ENCODE measurements at regions not wholly inside any gene's neighbourhood (a gene's known extent, or its start where the extent isn't known, plus 50 kb on each side); places are given as distances from the start of the nearest gene placed in this dataset.

DNA sequence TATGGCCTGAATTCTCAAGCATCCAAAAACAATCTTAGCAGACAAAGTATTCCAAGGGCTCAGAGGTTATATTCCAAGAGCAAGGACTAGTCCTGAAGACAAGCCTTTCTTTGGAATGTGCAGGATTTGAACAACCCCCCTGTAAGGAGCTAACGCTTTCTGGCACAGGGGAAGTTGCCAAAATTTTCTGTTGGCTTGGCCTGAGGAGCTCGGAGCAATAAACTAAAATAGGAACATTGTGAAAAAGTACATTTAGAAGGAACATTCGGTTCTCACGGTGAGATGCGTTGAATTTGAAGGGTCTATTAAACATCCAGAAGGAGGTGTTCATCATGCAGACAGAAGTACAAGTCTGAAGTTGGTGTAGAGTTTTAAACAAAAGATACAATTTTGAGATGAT, 1030.5 kb upstream of the CELF2 start:
- Mint-ChIP-seq H3K27me3 (no peaks in the 10 kb centered on the region), H3K4me1 (no peaks in the 10 kb centered on the region), H3K9me3 (peaks cover 2% of the 10 kb centered on the region), H3K36me3 (no peaks in the 10 kb centered on the region), H3K27ac (no peak overlapping the region), H3K4me3 (no peak overlapping the region)
- POLR2A ChIA-PET: no interaction called here
- no peak for DNase-seq
- ATAC-seq (ENCODE audit: low read depth): no peak

DNA sequence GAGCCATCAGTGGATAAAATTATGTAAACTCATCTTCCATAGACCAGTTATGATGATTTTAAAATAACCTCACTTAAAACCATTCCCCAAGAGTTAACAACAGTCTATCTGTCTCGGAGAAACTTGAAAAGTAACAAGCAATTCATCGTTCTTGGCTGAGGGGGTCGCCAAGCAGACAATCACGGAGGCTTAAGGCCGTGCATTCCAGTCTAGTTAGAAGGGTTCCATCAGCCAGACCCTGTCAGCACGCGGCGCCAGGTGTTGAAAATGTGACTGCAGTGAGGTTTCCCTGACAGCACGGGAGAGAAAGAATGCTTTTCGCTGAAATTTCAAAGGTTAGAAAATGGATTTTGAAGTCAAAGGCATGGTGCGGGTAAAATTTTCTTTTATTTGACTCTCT, 1025.0 kb upstream of the CELF2 start:
- POLR2A ChIA-PET: no interaction called here
- ATAC-seq (ENCODE audit: low read depth) (no peak), DNase-seq (no peak)
- no peak overlapping the region for H3K4me3 Mint-ChIP-seq
- no peaks in the 10 kb centered on the region for H3K36me3 Mint-ChIP-seq
- no peaks in the 10 kb centered on the region for H3K27me3 Mint-ChIP-seq
- H3K9me3 Mint-ChIP-seq: no peaks in the 10 kb centered on the region
- H3K4me1 Mint-ChIP-seq: no peaks in the 10 kb centered on the region
- no peak overlapping the region for H3K27ac Mint-ChIP-seq

DNA sequence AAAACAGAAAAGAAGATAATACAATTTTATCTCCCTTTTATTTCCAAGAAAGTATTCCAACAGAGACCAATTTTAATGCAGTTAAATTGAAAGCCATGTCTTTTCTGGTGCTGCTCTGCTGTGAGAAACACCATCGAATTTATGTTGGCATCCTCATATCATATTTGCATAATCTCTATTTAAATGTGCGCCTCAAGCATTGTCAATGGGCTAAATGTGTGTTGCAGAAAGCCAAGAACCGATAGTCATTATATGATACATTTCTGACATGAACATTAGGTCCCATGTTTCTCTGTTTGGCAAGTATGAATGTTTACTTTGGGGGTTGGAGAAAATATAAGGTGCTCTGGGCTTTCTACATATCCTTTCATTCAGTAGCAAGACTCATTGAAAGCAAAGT, 1023.5 kb upstream of the CELF2 start:
- H3K36me3 Mint-ChIP-seq: no peaks in the 10 kb centered on the region
- ATAC-seq (ENCODE audit: low read depth) (no peak), DNase-seq (no peak)
- no peak overlapping the region for H3K27ac Mint-ChIP-seq
- POLR2A ChIA-PET: no interaction called here
- no peak overlapping the region for H3K4me3 Mint-ChIP-seq
- no peaks in the 10 kb centered on the region for H3K4me1 Mint-ChIP-seq
- H3K9me3 Mint-ChIP-seq: peaks cover 1% of the 10 kb centered on the region
- no peaks in the 10 kb centered on the region for H3K27me3 Mint-ChIP-seq

DNA sequence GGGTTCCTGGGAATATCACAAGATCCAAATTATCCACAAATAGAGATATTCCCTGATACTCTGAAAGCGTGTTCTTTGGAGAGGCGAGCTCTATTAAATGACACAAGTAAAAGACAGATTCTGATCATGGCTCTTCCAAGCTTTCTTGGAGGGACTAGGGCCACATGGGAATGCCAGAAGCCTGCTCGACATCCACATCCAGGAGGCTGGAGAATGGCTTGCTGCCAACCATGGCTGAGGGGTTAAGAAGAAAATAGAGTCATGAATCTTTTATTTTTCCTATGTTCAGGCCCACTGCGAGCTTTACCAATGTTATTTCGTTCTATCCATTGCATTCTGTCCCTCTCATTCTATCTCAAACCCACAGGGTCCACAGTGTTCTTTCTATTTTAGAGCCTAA, 1018.0 kb upstream of the CELF2 start:
- Mint-ChIP-seq H3K4me3 (no peak overlapping the region), H3K4me1 (no peaks in the 10 kb centered on the region), H3K27me3 (no peaks in the 10 kb centered on the region), H3K36me3 (no peaks in the 10 kb centered on the region), H3K27ac (no peak overlapping the region), H3K9me3 (peaks cover 1% of the 10 kb centered on the region)
- POLR2A ChIA-PET: no interaction called here
- DNase-seq (no peak), ATAC-seq (ENCODE audit: low read depth) (no peak)

DNA sequence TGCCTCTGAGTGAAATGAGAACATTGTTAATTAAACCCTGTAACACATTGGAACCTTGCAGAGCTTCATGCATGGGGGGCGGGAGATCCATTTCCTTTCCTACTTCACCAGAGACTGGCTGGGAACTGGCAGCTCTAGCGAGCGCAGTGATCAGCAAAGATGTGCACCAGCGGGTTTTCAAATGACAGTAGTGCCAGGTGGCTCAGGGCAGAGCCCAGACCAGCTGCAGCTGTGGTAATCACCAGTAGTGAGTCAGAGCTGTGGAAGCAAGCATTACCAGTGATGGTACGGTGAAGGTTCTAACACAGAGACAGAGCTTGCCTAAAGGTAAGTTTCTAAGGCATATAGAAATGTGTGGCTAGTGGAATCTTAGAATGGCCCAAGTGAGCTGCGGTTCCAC, 1009.7 kb upstream of the CELF2 start:
- no peak for DNase-seq
- ATAC-seq (ENCODE audit: low read depth): no peak
- no peak overlapping the region for H3K27ac Mint-ChIP-seq
- POLR2A ChIA-PET: no interaction called here
- no peaks in the 10 kb centered on the region for H3K27me3 Mint-ChIP-seq
- H3K4me1 Mint-ChIP-seq: no peaks in the 10 kb centered on the region
- no peaks in the 10 kb centered on the region for H3K9me3 Mint-ChIP-seq
- no peaks in the 10 kb centered on the region for H3K36me3 Mint-ChIP-seq
- no peak overlapping the region for H3K4me3 Mint-ChIP-seq

DNA sequence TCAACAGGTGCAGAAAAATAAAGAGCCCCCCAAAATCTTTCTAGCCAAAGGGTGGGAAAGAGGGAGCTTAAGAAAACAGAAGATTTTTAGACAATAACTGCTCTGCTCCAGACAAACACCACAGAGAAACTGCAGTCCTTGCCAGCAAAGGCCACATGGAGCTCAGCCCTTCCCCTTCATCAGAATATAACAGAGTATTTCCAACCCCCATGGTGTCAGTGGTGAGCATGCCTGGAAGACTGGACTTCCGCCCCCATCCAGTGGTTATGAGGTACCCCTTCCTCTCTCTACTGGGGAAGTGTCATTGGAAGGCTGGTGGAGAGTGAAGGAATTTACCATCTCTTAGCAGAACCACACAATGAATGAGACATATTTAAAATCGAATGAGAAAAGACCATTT, 1007.3 kb upstream of the CELF2 start:
- H3K27ac Mint-ChIP-seq: no peak overlapping the region
- H3K9me3 Mint-ChIP-seq: no peaks in the 10 kb centered on the region
- no peaks in the 10 kb centered on the region for H3K36me3 Mint-ChIP-seq
- H3K27me3 Mint-ChIP-seq: no peaks in the 10 kb centered on the region
- DNase-seq (no peak), ATAC-seq (ENCODE audit: low read depth) (no peak)
- H3K4me3 Mint-ChIP-seq: no peak overlapping the region
- POLR2A ChIA-PET: no interaction called here
- no peaks in the 10 kb centered on the region for H3K4me1 Mint-ChIP-seq

DNA sequence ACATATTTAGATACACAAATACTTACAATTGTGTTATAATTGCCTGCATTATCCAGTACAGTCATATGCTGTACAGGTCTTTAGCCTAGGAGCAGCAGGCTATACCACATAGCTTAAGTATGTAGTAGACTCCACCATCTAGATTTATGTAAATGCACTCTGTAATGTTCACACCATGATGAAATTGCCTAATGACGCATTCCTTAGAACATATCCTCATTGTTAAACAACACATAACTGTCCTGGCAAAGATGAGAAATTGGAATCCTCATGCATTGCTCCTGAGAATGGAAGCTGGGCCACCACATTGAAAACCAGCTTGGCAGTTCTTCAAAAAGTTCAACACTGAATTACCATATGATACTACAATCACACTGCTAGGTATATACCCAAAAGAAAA, 1002.8 kb upstream of the CELF2 start:
- no peaks in the 10 kb centered on the region for H3K4me1 Mint-ChIP-seq
- no peak overlapping the region for H3K27ac Mint-ChIP-seq
- POLR2A ChIA-PET: no interaction called here
- ATAC-seq (ENCODE audit: low read depth): no peak
- H3K4me3 Mint-ChIP-seq: no peak overlapping the region
- H3K36me3 Mint-ChIP-seq: no peaks in the 10 kb centered on the region
- H3K9me3 Mint-ChIP-seq: no peaks in the 10 kb centered on the region
- no peak for DNase-seq
- peaks cover 3% of the 10 kb centered on the region for H3K27me3 Mint-ChIP-seq

DNA sequence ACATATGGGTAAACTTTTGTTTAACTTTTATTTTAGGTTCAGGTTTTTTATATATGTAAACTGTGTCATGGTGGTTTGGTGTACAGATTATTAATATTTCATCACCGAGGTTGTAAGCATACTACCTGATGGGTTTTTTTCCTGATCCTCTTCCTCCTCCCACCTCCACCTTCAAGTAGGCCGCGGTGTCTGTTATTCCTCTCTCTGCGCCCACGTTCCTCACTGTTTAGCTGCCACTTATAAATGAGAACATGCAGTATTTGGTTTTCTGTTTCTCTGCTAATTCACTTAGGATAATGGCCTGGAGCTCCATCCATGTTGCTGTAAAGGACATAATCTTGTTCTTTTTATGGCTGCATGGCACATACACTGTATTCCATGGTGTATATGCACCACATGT, 1000.0 kb upstream of the CELF2 start:
- H3K27me3 Mint-ChIP-seq: peaks cover 3% of the 10 kb centered on the region
- POLR2A ChIA-PET: no interaction called here
- no peak overlapping the region for H3K4me3 Mint-ChIP-seq
- no peak for DNase-seq
- no peak overlapping the region for H3K27ac Mint-ChIP-seq
- ATAC-seq (ENCODE audit: low read depth): no peak
- no peaks in the 10 kb centered on the region for H3K36me3 Mint-ChIP-seq
- H3K9me3 Mint-ChIP-seq: peaks cover 3% of the 10 kb centered on the region
- no peaks in the 10 kb centered on the region for H3K4me1 Mint-ChIP-seq

DNA sequence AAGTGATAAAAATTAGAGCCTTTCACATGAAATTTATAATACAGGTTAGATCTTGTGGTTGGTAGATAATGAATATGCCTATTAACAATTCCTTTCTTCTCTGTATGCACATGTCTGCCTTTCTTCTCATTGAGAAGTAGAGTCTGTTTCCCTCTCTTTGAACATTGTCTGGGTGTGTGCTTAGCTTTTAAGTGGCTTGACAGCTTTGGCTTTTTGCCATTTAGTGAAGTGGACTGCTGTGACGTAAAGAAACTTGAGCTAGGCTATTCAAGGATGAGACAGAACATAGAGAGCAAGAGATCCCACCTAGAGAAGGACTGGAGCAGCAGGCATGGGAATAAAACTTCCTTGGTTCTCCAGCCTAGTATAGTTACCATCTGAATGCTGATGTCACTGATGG, 996.7 kb upstream of the CELF2 start:
- DNase-seq: no peak
- Mint-ChIP-seq H3K27me3 (peaks cover 3% of the 10 kb centered on the region), H3K4me1 (no peaks in the 10 kb centered on the region), H3K36me3 (no peaks in the 10 kb centered on the region), H3K9me3 (peaks cover 4% of the 10 kb centered on the region), H3K27ac (no peak overlapping the region), H3K4me3 (no peak overlapping the region)
- POLR2A ChIA-PET: no interaction called here
- no peak for ATAC-seq (ENCODE audit: low read depth)

DNA sequence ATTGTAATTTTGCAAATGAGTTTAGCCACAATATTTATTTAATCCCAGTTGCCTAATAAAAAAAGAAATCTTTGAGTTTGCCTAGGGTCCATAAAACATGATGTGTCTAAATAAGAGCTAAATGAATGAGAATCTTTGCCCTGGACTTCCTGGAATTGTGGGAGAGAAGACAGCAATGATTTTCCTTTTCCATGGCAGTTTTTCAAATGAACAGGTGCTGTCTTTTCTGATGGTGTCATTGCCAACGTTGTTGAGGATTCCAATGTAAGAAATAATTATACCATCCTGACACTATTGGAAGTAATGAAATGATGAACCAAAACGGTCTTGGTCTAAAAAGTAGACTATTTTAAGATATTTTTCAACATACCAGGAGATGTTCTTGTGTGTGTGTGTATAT, 984.7 kb upstream of the CELF2 start:
- Mint-ChIP-seq H3K36me3 (no peaks in the 10 kb centered on the region), H3K27ac (no peak overlapping the region), H3K4me1 (no peaks in the 10 kb centered on the region), H3K4me3 (no peak overlapping the region), H3K9me3 (no peaks in the 10 kb centered on the region), H3K27me3 (no peaks in the 10 kb centered on the region)
- ATAC-seq (ENCODE audit: low read depth) (no peak), DNase-seq (no peak)
- POLR2A ChIA-PET: no interaction called here

DNA sequence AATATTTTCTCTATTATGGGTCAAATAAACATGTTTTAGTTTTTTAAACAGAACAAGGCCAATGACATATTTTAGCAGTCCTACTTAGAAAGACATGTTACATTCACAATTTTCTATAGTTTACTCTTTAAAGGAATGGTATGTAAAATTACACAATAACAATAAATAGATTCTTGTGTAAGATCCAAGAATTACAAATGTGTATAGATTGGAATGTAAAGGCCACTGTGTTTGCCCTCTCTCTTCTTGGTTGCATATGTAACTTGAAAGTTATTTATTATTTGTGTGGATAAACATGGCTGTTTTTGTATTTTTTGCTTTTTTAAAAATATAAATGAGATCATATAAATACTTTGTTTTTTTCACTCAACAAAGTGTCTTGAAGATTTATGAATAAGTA, 979.3 kb upstream of the CELF2 start:
- Mint-ChIP-seq H3K4me3 (no peak overlapping the region), H3K27me3 (no peaks in the 10 kb centered on the region), H3K27ac (no peak overlapping the region), H3K36me3 (no peaks in the 10 kb centered on the region), H3K4me1 (no peaks in the 10 kb centered on the region), H3K9me3 (no peaks in the 10 kb centered on the region)
- DNase-seq (no peak), ATAC-seq (ENCODE audit: low read depth) (no peak)
- POLR2A ChIA-PET: no interaction called here

DNA sequence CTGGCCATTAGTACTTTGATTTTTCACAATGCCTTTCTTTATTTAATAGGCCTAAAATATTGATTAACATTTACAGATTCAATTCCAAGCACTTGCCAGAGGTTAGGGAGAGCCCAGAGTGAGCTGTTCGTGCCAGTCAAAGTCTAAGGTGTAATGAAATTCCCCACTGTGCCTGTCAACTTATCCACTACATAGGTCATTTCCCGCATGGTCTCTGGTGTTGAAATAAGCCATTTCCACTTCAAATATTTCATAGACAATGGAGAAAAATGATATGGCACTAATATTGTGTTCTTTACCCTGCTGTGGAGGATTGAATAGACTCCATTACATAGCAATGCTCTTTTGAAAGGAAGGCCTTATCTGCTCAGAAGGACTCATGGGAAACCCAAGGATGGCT, 978.1 kb upstream of the CELF2 start:
- H3K36me3 Mint-ChIP-seq: no peaks in the 10 kb centered on the region
- no peak overlapping the region for H3K27ac Mint-ChIP-seq
- no peaks in the 10 kb centered on the region for H3K27me3 Mint-ChIP-seq
- no peaks in the 10 kb centered on the region for H3K9me3 Mint-ChIP-seq
- ATAC-seq (ENCODE audit: low read depth) (no peak), DNase-seq (no peak)
- no peaks in the 10 kb centered on the region for H3K4me1 Mint-ChIP-seq
- POLR2A ChIA-PET: no interaction called here
- no peak overlapping the region for H3K4me3 Mint-ChIP-seq

DNA sequence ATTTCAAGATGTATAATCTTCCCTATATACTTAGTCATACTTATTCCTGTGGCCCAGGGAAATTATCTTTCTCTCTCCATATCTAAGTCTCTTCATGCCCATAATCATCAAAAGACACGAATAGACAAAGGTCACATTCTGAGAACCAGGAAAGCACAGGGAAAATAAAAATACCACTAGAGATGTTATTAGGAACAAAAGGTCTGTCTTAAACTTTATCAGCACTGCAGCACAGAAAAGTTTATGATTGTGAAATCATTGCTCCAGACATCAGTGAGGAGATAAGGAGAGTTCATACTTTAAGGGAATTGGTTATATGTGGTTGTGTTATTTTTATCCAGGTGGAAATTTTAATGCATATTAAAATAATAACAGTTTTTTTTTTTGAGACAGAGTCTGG, 974.6 kb upstream of the CELF2 start:
- no peaks in the 10 kb centered on the region for H3K9me3 Mint-ChIP-seq
- POLR2A ChIA-PET: no interaction called here
- H3K27ac Mint-ChIP-seq: no peak overlapping the region
- no peak overlapping the region for H3K4me3 Mint-ChIP-seq
- DNase-seq: no peak
- H3K27me3 Mint-ChIP-seq: no peaks in the 10 kb centered on the region
- H3K4me1 Mint-ChIP-seq: no peaks in the 10 kb centered on the region
- H3K36me3 Mint-ChIP-seq: no peaks in the 10 kb centered on the region
- no peak for ATAC-seq (ENCODE audit: low read depth)

DNA sequence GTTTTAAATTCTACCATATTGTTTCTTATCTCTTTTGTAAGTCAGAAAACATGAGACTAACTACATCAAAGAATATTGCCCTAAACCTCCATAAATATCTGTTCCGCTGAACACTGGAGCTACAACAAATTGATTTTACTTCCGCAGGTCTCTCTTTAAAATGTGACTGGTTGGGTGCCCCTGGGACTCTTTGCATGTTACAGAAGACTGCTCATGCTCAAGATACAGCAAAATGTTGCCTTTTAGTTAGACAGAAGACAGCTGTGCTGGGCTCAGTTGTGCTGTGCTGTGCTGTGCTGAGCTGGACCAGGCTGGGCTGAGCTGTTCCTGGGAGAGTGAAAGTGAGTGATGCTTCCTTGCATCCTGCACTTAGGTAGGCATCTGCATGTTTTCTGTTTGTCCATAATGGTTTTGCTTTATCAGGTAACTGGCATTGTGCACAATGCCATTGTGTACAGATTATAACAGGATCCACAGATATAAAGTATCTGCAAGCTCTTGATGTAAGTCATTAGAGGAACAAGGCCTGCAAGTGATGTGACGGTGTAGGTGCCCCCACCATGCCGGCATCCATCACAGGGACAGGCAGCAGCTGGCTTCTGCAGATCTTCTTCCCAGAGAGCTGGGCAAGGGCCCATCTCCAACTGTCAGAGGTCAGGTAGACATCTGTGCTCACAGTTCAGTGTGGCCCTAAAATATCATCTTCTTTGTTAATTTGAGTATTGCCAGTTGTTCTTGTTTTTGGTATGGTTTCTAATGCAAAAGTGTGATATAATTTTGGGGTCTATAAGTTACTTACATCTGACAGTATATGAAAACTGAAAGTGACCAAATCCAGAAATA, 972.5 kb upstream of the CELF2 start:
- POLR2A ChIA-PET: no interaction called here
- no peaks in the 10 kb centered on the region for H3K9me3 Mint-ChIP-seq
- H3K36me3 Mint-ChIP-seq: no peaks in the 10 kb centered on the region
- DNase-seq (no peak), ATAC-seq (ENCODE audit: low read depth) (no peak)
- H3K4me3 Mint-ChIP-seq: no peak overlapping the region
- H3K27ac Mint-ChIP-seq: no peak overlapping the region
- no peaks in the 10 kb centered on the region for H3K4me1 Mint-ChIP-seq
- H3K27me3 Mint-ChIP-seq: no peaks in the 10 kb centered on the region

DNA sequence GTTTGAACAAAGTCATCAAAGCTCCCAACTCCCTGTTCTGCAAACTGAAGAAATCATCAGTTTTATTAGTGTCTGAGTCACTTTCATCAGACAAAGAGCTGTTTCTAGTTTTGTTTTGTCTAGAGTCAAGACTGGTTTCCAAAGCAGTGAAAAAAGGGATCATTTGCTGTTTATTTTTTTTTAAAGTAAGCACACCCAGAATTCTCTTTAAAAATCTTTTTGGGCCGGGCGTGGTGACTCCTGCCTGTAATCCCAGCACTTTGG, 972.0 kb upstream of the CELF2 start:
- no peaks in the 10 kb centered on the region for H3K27me3 Mint-ChIP-seq
- DNase-seq: no peak
- no peaks in the 10 kb centered on the region for H3K4me1 Mint-ChIP-seq
- no peak overlapping the region for H3K4me3 Mint-ChIP-seq
- no peaks in the 10 kb centered on the region for H3K36me3 Mint-ChIP-seq
- no peaks in the 10 kb centered on the region for H3K9me3 Mint-ChIP-seq
- ATAC-seq (ENCODE audit: low read depth): no peak
- POLR2A ChIA-PET: no interaction called here
- no peak overlapping the region for H3K27ac Mint-ChIP-seq

Measured in activated naive CD8-positive, alpha-beta T cell treated with anti-CD3 and anti-CD28 coated beads, Interleukin-2, amount 10 ng/mL, durations not matched to agents 7 days and 5 days (primary cell).